Natural killer cell (primary cell): ENCODE measurements at regions not wholly inside any gene's neighbourhood (a gene's known extent, or its start where the extent isn't known, plus 50 kb on each side); places are given as distances from the start of the nearest gene placed in this dataset.

Source experiments
- ATAC-seq, 3 donors: fragments of 150-1000 bp in 2 of 3; fragments of 200-7000 bp in 1 of 3; cut with Tn5 transposase; 1 replicate in 1 of 3; 2 replicates in 2 of 3; pipeline ENCODE4 v1.10.0; 2021; ENCODE audit warnings: mild to moderate bottlenecking in 2 of 3, moderate library complexity in 2 of 3
- DNase-seq, 2 donors: peaks; one replicate each; pipeline versions ENCODE4 v3.0.0 to v3.0.0-alpha.2; 2013 to 2021; ENCODE audit warnings: mixed read lengths in 1 of 2
- H3K27ac ChIP-seq: one replicate; pipeline ENCODE4 v1.5.1; 2013; ENCODE audit warnings: mild to moderate bottlenecking, low read length
- H3K27me3 ChIP-seq: one replicate; pipeline ENCODE4 v1.6.1; 2013; ENCODE audit warnings: low read length; ENCODE audit not compliant: control insufficient read depth, insufficient read depth
- H3K36me3 ChIP-seq: one replicate; pipeline ENCODE4 v1.6.1; 2013; ENCODE audit warnings: low read length; ENCODE audit not compliant: control insufficient read depth, insufficient read depth
- H3K4me1 ChIP-seq: one replicate; pipeline ENCODE4 v1.6.1; 2013; ENCODE audit warnings: low read length; ENCODE audit not compliant: control insufficient read depth, insufficient read depth
- H3K4me3 ChIP-seq: one replicate; pipeline ENCODE4 v1.5.1; 2013; ENCODE audit warnings: low read length
- H3K9me3 ChIP-seq: one replicate; pipeline ENCODE4 v1.6.1; 2013; ENCODE audit warnings: low read length; ENCODE audit not compliant: control insufficient read depth, insufficient read depth
- H3K27ac Mint-ChIP-seq, 2 donors: one replicate each; pipeline ENCODE4 v1.8.0; 2022; ENCODE audit warnings: mild to moderate bottlenecking in 2 of 2, mixed read lengths in 2 of 2, moderate library complexity in 1 of 2
- H3K27me3 Mint-ChIP-seq, 2 donors: one replicate each; pipeline ENCODE4 v1.8.0; 2022; ENCODE audit warnings: low read depth in 2 of 2, mixed read lengths in 2 of 2
- H3K36me3 Mint-ChIP-seq: one replicate; pipeline ENCODE4 v1.8.0; 2022; ENCODE audit warnings: mixed read lengths
- H3K4me1 Mint-ChIP-seq, 2 donors: one replicate each; pipeline ENCODE4 v1.8.0; 2022; ENCODE audit warnings: mixed read lengths in 2 of 2
- H3K4me3 Mint-ChIP-seq: one replicate; pipeline ENCODE4 v1.8.0; 2022; ENCODE audit warnings: mild to moderate bottlenecking, moderate library complexity, mixed read lengths
- H3K9me3 Mint-ChIP-seq, 2 donors: one replicate each; pipeline ENCODE4 v1.8.0; 2022; ENCODE audit warnings: mixed read lengths in 2 of 2
- WGBS: methylation state at CpG from one replicate; pipeline ENCODE4 v1.1.7; 2013; ENCODE audit warnings: missing lambda C conversion rate; ENCODE audit not compliant: insufficient coverage; 5-methylcytosine and 5-hydroxymethylcytosine counted together
- intact Hi-C: fragments of 100-400 bp; cut with micrococcal nuclease; formaldehyde crosslinking; loops from one replicate; pipeline ENCODE4 v1.14.2; 2022
- TF ChIP-seq, protein P1 (sequence below): fragments of 200-600 bp; IDR thresholded peaks from one replicate; pipeline ENCODE4 v1.8.0; 2022; ENCODE audit warnings: antibody characterized with exemption

DNA sequence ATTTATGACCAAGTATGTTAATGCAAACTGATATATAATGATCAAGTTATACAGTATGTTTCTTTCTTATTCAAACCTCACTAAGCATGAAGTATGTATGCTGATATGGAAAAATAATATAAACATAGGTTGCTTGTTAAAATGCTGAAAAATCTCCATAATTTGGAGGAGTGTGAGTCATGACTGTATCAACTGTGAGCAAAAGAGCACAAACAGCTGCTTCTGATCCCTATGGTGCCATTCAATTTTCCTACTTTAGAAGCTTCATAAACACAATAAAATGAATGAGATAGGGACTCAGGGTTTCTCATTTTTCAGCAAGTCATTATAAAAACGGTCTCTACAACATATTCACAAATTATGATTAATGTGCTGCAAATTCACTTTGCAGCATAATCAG is 129.9 kb upstream of the TFPI start:
- Histone ChIP-seq H3K4me1 (no peaks in the 10 kb centered on the region), H3K27me3 (no peaks in the 10 kb centered on the region), H3K4me3 (no peak overlapping the region), H3K36me3 (no peaks in the 10 kb centered on the region), H3K27ac (no peak overlapping the region), H3K9me3 (no peaks in the 10 kb centered on the region)
- Mint-ChIP-seq H3K27ac (no peak overlapping the region), H3K27me3 (no peaks in the 10 kb centered on the region), H3K4me3 (no peak overlapping the region), H3K9me3 (peaks cover 0 to 3% of the 10 kb centered on the region in 2 donors), H3K4me1 (no peaks in the 10 kb centered on the region), H3K36me3 (no peaks in the 10 kb centered on the region)
- ATAC-seq = no peak
- TF ChIP-seq, protein P1, sequence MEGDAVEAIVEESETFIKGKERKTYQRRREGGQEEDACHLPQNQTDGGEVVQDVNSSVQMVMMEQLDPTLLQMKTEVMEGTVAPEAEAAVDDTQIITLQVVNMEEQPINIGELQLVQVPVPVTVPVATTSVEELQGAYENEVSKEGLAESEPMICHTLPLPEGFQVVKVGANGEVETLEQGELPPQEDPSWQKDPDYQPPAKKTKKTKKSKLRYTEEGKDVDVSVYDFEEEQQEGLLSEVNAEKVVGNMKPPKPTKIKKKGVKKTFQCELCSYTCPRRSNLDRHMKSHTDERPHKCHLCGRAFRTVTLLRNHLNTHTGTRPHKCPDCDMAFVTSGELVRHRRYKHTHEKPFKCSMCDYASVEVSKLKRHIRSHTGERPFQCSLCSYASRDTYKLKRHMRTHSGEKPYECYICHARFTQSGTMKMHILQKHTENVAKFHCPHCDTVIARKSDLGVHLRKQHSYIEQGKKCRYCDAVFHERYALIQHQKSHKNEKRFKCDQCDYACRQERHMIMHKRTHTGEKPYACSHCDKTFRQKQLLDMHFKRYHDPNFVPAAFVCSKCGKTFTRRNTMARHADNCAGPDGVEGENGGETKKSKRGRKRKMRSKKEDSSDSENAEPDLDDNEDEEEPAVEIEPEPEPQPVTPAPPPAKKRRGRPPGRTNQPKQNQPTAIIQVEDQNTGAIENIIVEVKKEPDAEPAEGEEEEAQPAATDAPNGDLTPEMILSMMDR = no peak
- intact Hi-C loops = no loop called here
- DNase-seq = no peak
- no CpG with 5 or more reads among the region's 1 CpG for WGBS

DNA sequence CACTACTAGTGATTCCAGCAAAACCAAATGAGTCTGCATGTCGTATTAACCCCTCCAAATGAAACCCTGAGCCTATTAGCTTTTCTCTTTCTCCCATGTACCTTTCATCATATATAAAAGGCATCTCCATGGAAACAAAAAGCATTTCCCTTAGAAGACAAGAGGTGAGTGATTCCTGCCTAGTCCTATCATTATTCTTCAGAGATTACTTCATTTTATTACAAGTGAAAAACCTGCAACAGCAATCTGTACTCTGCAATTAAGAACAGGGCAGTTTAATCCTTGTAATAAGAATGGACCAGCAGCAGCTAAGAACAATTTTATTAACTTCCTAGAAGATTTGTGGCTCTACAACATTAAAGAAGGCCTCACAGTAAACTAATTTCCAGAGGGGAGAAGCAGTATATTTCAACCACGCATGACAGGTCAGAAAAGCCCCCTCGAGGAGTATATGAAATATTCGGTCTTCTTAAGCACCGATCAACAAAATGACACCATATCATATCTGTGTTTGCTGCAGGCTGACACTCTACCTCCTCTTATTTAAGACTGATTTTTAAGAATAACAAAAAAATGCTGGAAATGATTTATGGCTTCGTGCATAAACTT is 132.3 kb upstream of the TFPI start:
- no peak for ATAC-seq
- Mint-ChIP-seq H3K4me3 (no peak overlapping the region), H3K4me1 (no peaks in the 10 kb centered on the region), H3K27me3 (no peaks in the 10 kb centered on the region), H3K27ac (no peak overlapping the region), H3K9me3 (peaks cover 10 to 12% of the 10 kb centered on the region in 2 donors), H3K36me3 (no peaks in the 10 kb centered on the region)
- 91% methylated on average over 6 of the region's 6 CpGs for WGBS
- TF ChIP-seq, protein P1 = no peak
- Histone ChIP-seq H3K9me3 (no peaks in the 10 kb centered on the region), H3K4me3 (no peak overlapping the region), H3K27ac (no peak overlapping the region), H3K27me3 (no peaks in the 10 kb centered on the region), H3K36me3 (no peaks in the 10 kb centered on the region), H3K4me1 (no peaks in the 10 kb centered on the region)
- no peak for DNase-seq
- intact Hi-C loops = no loop called here

DNA sequence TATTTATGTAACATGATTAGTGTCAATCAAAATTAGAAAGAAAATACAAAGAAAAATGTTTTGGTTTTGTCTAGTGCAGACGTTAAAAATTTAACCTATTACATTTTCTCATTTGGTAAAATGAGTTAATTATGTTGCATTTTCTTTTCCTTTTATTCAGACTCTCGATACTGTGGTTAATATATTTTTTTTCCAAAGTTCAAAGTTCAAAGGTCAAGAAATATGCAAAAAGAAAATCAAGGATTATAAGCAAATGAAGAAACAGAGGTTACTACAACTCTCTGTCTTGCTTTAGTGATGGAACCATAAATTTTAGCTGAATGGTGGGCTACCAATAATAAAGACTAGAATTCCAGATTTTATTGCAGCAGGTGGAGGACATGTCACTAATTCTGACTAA is 133.3 kb upstream of the TFPI start:
- intact Hi-C loops = no loop called here
- no peaks in the 10 kb centered on the region for H3K36me3 ChIP-seq
- Mint-ChIP-seq H3K4me1 (no peaks in the 10 kb centered on the region), H3K4me3 (no peak overlapping the region), H3K9me3 (peaks cover 10 to 12% of the 10 kb centered on the region in 2 donors), H3K36me3 (no peaks in the 10 kb centered on the region), H3K27me3 (no peaks in the 10 kb centered on the region), H3K27ac (no peak overlapping the region)
- WGBS = 57% methylated on average over 1 of the region's 2 CpGs
- no peak overlapping the region for H3K4me3 ChIP-seq
- H3K4me1 ChIP-seq = no peaks in the 10 kb centered on the region
- H3K27me3 ChIP-seq = no peaks in the 10 kb centered on the region
- DNase-seq (no peak), ATAC-seq (no peak)
- H3K27ac ChIP-seq = no peak overlapping the region
- no peaks in the 10 kb centered on the region for H3K9me3 ChIP-seq
- TF ChIP-seq, protein P1 = no peak

DNA sequence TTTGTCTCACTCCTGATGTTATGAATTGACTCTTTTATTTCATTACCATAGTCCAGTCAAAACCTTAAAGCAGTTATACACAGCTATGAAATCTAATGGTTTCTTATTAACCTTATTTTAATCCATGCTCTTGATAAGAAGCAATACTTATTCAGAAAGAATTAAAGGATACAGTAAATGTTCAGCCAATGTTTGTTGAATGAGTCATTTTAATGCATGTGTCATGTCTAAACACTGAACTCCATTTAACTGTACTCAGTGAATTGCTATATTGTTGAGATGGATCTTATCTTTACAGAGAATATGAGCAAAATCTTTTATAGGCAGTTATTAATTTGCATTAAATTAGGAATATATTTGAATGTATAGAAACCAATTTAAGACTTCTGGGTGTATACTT is 135.1 kb upstream of the TFPI start:
- intact Hi-C loops = no loop called here
- Mint-ChIP-seq H3K27me3 (no peaks in the 10 kb centered on the region), H3K36me3 (no peaks in the 10 kb centered on the region), H3K4me3 (no peak overlapping the region), H3K27ac (no peak overlapping the region), H3K9me3 (peaks cover 10 to 12% of the 10 kb centered on the region in 2 donors), H3K4me1 (no peaks in the 10 kb centered on the region)
- DNase-seq (no peak), ATAC-seq (no peak)
- H3K27ac ChIP-seq = no peak overlapping the region
- H3K27me3 ChIP-seq = no peaks in the 10 kb centered on the region
- no peak overlapping the region for H3K4me3 ChIP-seq
- TF ChIP-seq, protein P1 = no peak
- H3K9me3 ChIP-seq = no peaks in the 10 kb centered on the region
- no peaks in the 10 kb centered on the region for H3K36me3 ChIP-seq
- H3K4me1 ChIP-seq = no peaks in the 10 kb centered on the region
